D721Med (cell line): ENCODE measurements at regions not wholly inside any gene's neighbourhood (a gene's known extent, or its start where the extent isn't known, plus 50 kb on each side); places are given as distances from the start of the nearest gene placed in this dataset.

Experiments
- DNase-seq: peaks from one replicate; pipeline ENCODE4 v3.0.0; 2011; ENCODE audit warnings: low spot score; ENCODE audit not compliant: insufficient read length
- FAIRE-seq: peaks from 2 replicates; lab custom pipeline; 2011; peaks lifted over from hg19 to GRCh38; lab: Jason Lieb, UNC
- CTCF ChIP-seq: IDR thresholded peaks from 2 replicates; pipeline ENCODE4 v1.5.1; 2012; ENCODE audit warnings: mild to moderate bottlenecking, control low read depth; ENCODE audit not compliant: insufficient read depth; ENCODE audit errors: missing control alignments

DNA sequence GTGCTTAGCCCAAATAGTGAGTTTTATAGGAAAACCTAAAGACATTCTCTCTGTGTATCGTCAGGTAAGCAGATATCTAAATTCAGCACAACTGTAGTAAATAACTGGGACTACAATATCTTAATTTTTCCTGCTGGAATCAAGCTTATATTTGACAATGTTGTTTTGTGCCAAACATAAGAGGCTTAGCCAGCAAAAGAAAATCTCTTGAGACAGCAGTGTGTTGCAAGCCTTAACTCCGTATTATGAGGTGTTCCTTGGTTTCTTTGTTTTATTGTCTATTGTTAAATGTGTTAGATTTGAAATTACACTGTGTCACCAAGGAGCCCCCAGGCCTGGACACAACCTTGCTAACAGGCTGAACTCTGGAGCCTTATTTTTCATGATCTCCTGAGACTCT, 1570.6 kb upstream of the GOT2 start:
- FAIRE-seq = no peak
- TF ChIP-seq CTCF = no peak
- DNase-seq = no peak

- no peak for TF ChIP-seq CTCF
- no peak for DNase-seq
- no peak for FAIRE-seq
Observed at GRCh38 chr16:60304066-60304465, 1570.0 kb upstream of the GOT2 start.

GRCh38 chr16:60302676-60303075, 1568.6 kb upstream of the GOT2 start:
- DNase-seq = no peak
- FAIRE-seq = no peak
- no peak for TF ChIP-seq CTCF

DNA sequence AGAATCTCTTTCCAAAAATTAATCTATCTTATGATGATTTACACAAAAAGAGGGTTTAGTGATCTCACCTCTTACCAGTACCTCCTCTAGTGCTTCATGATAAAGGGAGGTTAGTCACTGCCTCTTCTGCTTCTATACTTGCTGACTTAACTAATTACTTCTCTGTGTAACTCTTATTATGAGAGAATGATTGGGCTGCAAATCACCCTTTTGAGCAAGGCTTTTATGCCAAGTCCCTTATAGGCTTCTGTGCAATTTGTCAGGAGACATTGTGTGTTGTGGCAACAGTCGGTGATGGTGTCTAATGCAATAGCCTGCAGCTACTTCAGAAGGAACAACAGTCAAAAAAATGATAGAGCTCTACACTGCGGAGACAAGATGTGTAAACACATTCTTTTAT, 1568.1 kb upstream of the GOT2 start:
- no peak for TF ChIP-seq CTCF
- DNase-seq (no peak), FAIRE-seq (no peak)

- TF ChIP-seq CTCF = no peak
- DNase-seq (no peak), FAIRE-seq (no peak)
Observed at GRCh38 chr16:60299241-60299776, 1565.2 kb upstream of the GOT2 start.

DNA sequence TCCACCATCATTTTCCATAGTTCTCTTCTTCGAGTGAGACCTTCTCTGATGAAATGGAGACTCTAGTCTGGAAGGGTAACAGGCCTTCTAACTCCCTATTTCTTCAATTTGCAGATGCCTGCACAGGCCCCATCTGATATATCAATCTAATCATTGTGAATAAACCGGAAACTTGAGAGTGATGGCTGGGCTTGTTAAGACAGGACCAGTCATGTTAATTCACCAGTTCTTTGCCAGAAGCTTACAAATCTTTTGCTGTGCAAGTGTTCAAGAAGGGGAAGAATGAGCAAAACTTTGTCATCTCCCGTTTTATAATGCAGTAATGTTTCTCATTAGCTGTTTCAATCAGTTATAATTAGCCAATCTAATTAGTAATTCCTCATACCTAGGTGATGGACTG, 1561.3 kb upstream of the GOT2 start:
- no peak for DNase-seq
- no peak for TF ChIP-seq CTCF
- no peak for FAIRE-seq

GRCh38 chr16:60285794-60286193, 1551.7 kb upstream of the GOT2 start:
- DNase-seq (no peak), FAIRE-seq (no peak)
- TF ChIP-seq CTCF = no peak
